Dendritic cell treated with granulocyte-macrophage colony-stimulating factor and Interleukin-4, amounts not matched to agents 40 ng/mL and 50 ng/mL, for 4 days (primary cell): ENCODE measurements at regions not wholly inside any gene's neighbourhood (a gene's known extent, or its start where the extent isn't known, plus 50 kb on each side); places are given as distances from the start of the nearest gene placed in this dataset.
"Not testable (repeated sequence)": the region's sequence is repeated elsewhere in the genome, so short reads cannot be mapped to it uniquely, and the experiment has no call there.

Experiments
- H3K27ac Mint-ChIP-seq: one replicate; pipeline ENCODE4 v1.8.0; 2022; ENCODE audit warnings: mild to moderate bottlenecking, mixed read lengths
- H3K27me3 Mint-ChIP-seq: one replicate; pipeline ENCODE4 v1.8.0; 2022; ENCODE audit warnings: mild to moderate bottlenecking, mixed read lengths
- H3K36me3 Mint-ChIP-seq: one replicate; pipeline ENCODE4 v1.8.0; 2022; ENCODE audit warnings: low read depth, mixed read lengths
- H3K4me1 Mint-ChIP-seq: one replicate; pipeline ENCODE4 v1.8.0; 2022; ENCODE audit warnings: low read depth, mixed read lengths
- H3K4me3 Mint-ChIP-seq: one replicate; pipeline ENCODE4 v1.8.0; 2022; ENCODE audit warnings: mild to moderate bottlenecking, moderate library complexity, mixed read lengths
- H3K9me3 Mint-ChIP-seq: one replicate; pipeline ENCODE4 v1.8.0; 2022; ENCODE audit warnings: mixed read lengths
- intact Hi-C: fragments of 100-400 bp; cut with micrococcal nuclease; formaldehyde crosslinking; loops from one replicate; pipeline ENCODE4 v1.15.0; 2022

GRCh38 chr17:59485946-59486345 lies 79.5 kb upstream of the DHX40 start:
- Mint-ChIP-seq H3K4me1 (no peaks in the 10 kb centered on the region), H3K27me3 (peaks cover 3% of the 10 kb centered on the region), H3K36me3 (no peaks in the 10 kb centered on the region), H3K9me3 (no peaks in the 10 kb centered on the region), H3K4me3 (no peak overlapping the region), H3K27ac (no peak overlapping the region)
- intact Hi-C loops = no loop called here

DNA sequence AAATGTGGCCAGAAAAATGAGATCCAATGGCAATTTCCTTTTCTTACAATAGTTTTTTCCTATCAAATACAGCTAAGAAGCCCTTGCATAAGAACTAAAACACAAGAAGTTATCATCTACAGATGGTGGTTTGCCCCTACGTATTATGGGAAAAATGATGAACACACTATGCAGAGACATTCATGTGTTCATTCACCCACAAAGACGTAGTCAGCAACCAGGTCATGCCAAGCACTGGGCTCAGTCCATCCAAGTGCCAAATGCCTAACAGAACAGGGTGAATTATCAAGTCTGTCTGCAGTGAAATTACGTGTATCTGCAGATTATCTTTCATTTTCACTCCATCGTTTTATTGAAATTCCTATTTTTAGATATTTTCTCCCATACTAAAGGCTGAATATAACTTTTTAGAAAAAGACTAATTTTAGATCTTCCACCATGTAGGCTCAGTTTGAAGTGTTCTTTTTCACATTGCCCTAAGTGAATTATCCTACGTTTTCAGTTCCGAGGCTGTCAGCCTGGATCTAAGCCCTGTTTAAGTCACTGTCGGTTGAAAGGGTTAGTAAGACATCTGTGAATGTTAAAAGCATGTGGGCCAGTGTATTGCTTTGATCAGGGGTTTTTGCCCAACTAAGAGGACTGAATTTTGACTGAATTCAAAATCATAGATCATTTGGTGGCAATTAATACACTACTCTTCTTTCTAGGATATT lies 78.1 kb upstream of the DHX40 start:
- Mint-ChIP-seq H3K27me3 (peaks cover 2% of the 10 kb centered on the region), H3K36me3 (no peaks in the 10 kb centered on the region), H3K27ac (no peak overlapping the region), H3K4me1 (no peaks in the 10 kb centered on the region), H3K9me3 (no peaks in the 10 kb centered on the region), H3K4me3 (no peak overlapping the region)
- intact Hi-C loops = no loop called here

DNA sequence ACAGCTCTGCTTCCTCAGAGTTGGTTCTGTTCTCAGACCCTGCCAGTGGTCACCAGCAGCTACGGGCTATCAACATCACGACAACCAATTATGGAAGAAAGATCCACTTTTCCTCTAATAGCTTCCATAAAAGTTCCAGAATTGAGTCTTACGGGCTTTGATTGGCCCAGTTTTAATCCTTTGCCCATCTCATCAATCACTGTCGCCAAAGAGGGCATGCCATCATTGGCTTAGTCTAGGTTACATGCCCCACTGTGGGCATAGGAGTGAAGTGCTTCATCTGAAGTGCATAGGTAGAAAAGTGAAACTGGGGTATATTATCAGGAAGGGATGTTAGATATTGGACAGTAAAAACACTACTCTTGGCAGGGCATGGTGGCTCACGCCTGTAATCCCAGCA lies 76.6 kb upstream of the DHX40 start:
- peaks cover 2% of the 10 kb centered on the region for H3K27me3 Mint-ChIP-seq
- no peaks in the 10 kb centered on the region for H3K36me3 Mint-ChIP-seq

DNA sequence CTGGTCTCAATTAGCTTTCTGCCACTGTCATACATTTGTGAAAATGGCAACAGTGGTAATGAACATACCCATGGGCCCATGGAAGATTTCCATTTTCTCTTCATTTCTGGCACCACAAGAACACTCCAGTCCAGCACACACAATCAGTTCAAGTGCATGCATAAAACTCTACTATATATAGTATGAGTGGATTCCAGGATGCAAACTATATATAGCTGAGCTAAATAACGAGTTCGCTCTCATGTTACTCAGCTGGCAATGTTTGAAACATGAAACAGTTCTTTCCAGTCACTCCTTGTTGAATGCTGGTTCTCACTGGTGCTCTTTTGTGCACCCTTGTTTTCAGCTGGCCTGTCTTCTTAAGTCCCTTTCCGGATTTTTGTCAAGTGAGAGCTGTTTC lies 75.2 kb upstream of the DHX40 start:
- Mint-ChIP-seq H3K27ac (no peak overlapping the region), H3K27me3 (peaks cover 2% of the 10 kb centered on the region), H3K4me1 (no peaks in the 10 kb centered on the region), H3K36me3 (no peaks in the 10 kb centered on the region), H3K9me3 (no peaks in the 10 kb centered on the region), H3K4me3 (no peak overlapping the region)
- intact Hi-C loops = no loop called here

More for the DNA sequence above, 76.6 kb upstream of the DHX40 start:
- Mint-ChIP-seq H3K9me3 (no peaks in the 10 kb centered on the region), H3K4me3 (no peak overlapping the region), H3K27ac (no peak overlapping the region), H3K4me1 (no peaks in the 10 kb centered on the region)
- intact Hi-C loops = no loop called here

DNA sequence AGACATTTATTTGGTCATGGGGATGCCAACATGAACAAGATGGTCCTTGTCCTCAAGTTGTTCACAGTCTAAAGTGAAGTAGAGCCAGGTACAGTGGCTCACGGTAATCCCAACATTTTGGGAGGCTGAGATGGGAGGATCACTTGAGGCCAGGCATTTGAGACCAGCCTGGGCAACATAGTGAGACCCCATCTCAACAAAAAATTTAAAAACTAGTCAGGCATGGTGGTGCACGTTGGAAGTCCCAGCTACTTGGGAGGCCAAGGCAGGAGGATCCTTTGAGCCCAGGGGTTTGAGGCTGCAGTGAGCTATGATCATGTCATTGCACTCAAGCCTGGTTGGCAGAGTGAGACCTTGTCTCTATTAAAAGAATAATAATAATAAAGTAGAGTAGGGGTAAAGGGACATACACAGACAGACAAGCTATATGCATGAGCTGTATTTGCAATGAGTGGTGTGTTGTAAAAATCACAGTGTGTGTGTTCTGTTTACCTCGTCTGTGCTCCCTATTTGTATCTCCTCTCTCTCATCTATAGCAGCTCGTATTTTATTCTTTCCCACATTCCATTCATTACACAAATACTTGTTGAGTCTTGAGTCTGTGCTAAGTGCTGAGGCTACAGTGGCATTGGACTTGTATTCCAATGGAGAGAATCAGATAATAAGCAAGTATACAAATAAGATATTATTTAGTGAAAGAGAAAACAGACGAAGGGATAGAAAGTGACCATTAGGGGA lies 73.9 kb upstream of the DHX40 start:
- Mint-ChIP-seq H3K36me3 (no peaks in the 10 kb centered on the region), H3K4me1 (no peaks in the 10 kb centered on the region), H3K9me3 (no peaks in the 10 kb centered on the region), H3K4me3 (no peak overlapping the region), H3K27ac (no peak overlapping the region), H3K27me3 (peaks cover 2% of the 10 kb centered on the region)
- intact Hi-C loops = no loop called here

DNA sequence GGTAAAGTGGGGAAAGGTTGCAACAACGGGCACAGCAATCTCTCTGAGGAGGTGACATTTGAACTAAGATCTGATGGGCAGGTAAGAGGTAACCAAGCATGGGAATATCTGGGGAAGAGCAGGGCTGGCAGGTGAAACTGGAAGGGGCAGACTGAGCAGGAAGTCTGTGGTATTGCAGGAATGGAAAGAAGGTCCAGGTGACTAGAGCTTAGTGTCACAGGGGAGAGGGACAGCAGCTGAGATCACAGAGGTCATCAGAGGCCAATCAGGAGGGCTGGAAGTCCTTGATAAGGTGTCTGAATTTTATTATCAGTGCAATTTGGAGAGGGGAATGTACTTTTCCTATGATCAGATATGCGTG lies 73.3 kb upstream of the DHX40 start:
- Mint-ChIP-seq H3K27ac (no peak overlapping the region), H3K9me3 (no peaks in the 10 kb centered on the region), H3K27me3 (peaks cover 2% of the 10 kb centered on the region), H3K4me3 (no peak overlapping the region), H3K36me3 (no peaks in the 10 kb centered on the region), H3K4me1 (no peaks in the 10 kb centered on the region)
- intact Hi-C loops = no loop called here

GRCh38 chr17:59493867-59494266 lies 71.5 kb upstream of the DHX40 start:
- H3K27ac Mint-ChIP-seq = no peak overlapping the region
- no peaks in the 10 kb centered on the region for H3K4me1 Mint-ChIP-seq
- no peaks in the 10 kb centered on the region for H3K9me3 Mint-ChIP-seq
- no peak overlapping the region for H3K4me3 Mint-ChIP-seq
- H3K36me3 Mint-ChIP-seq = no peaks in the 10 kb centered on the region
- peaks cover 2% of the 10 kb centered on the region for H3K27me3 Mint-ChIP-seq
- intact Hi-C loops = no loop called here

DNA sequence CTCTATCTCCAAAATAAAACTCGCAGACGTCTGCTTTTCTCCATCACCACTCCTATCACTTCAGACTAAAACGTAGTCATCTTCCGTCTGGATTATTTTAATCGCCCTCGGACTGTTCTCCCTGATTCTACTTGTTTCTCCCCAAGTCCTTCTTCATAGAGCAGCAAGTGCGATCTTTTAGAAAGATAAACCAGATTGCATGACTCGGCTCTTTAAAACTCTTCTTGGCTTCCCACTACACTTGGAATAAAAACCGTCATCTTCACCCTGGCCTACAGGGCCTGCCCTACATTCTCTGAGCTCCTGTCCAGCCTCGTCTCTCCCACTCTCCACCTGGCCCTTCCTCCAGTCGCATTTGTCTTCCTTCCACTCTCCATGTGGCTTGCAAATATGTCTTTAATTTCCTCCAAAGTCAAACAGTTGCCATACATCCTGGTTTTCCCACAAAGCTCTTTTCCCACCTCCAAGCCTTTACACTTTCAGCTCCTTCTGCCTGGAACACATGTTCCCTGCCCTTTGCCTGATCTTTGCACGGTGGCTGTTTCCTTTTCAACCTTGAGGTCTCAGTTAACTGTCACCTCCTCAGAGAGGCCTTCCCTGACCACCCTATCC lies 70.5 kb upstream of the DHX40 start:
- Mint-ChIP-seq H3K4me3 (no peak overlapping the region), H3K27ac (no peak overlapping the region), H3K27me3 (peaks cover 2% of the 10 kb centered on the region), H3K36me3 (no peaks in the 10 kb centered on the region), H3K9me3 (no peaks in the 10 kb centered on the region), H3K4me1 (no peaks in the 10 kb centered on the region)
- intact Hi-C loops = no loop called here

GRCh38 chr17:59496178-59496577 lies 69.2 kb upstream of the DHX40 start:
- Mint-ChIP-seq H3K9me3 (no peaks in the 10 kb centered on the region), H3K4me3 (no peak overlapping the region), H3K36me3 (no peaks in the 10 kb centered on the region), H3K27ac (no peak overlapping the region), H3K4me1 (no peaks in the 10 kb centered on the region), H3K27me3 (peaks cover 5% of the 10 kb centered on the region)
- intact Hi-C loops = no loop called here

DNA sequence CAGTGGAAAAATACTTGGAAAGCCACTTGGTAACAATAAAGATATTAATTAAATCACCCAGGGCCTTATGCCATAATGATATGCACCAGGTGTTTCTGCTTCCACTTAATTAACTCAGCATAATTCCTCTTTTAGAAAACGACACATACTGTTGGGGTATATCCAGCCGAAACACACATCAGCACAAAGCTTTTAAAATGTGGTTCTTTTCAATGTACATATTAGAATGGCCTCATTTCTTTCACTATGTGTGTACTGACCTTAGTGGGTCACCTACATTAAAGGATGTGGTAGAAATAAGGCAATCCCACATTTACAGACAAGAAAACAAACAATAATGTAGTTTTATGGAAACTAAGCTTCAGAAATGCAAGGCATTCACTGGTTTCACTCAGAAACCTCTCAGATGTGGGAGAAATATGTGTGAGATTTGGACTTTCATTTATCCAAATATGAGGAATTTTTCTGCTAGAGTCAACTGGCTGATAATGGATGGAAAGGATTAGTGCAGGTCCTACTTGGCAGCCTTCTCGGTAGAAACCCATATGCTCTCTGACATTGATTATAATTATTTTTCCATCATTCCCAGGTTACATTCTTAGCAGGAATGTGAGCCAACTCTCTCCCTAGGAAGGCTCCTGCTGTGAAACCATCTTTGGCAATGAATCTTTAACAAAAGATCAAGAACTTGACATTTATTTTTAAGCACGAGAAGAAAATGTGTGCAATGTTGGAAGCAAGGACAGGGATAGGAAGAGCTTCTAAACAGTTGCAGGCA lies 66.7 kb upstream of the DHX40 start:
- H3K27ac Mint-ChIP-seq = no peak overlapping the region
- no peaks in the 10 kb centered on the region for H3K4me1 Mint-ChIP-seq
- no peaks in the 10 kb centered on the region for H3K9me3 Mint-ChIP-seq
- peaks cover 3% of the 10 kb centered on the region for H3K27me3 Mint-ChIP-seq
- H3K36me3 Mint-ChIP-seq = no peaks in the 10 kb centered on the region
- intact Hi-C loops = no loop called here
- no peak overlapping the region for H3K4me3 Mint-ChIP-seq

DNA sequence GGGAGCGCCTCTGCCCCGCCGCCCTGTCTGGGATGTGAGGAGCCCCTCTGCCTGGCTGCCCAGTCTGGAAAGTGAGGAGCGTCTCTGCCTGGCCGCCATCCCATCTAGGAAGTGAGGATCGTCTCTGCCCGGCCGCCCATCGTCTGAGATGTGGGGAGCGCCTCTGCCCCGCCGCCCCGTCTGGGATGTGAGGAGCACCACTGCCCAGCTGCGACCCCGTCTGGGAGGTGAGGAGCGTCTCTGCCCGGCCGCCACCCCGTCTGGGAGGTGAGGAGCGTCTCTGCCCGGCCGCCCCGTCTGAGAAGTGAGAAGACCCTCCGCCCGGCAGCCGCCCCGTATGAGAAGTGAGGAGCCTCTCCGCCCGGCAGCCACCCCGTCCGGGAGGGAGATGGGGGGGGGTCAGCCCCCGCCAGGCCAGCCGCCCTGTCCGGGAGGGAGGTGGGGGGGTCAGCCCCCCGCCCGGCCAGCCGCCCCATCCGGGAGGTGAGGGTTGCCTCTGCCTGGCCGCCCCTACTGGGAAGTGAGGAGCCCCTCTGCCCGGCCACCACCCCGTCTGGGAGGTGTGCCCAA lies 65.2 kb upstream of the DHX40 start:
- H3K27ac Mint-ChIP-seq, intact Hi-C loops, H3K9me3 Mint-ChIP-seq, H3K4me3 Mint-ChIP-seq, H3K27me3 Mint-ChIP-seq, H3K36me3 Mint-ChIP-seq, H3K4me1 Mint-ChIP-seq: not testable (repeated sequence)

- no peaks in the 10 kb centered on the region for H3K9me3 Mint-ChIP-seq
- peaks cover 3% of the 10 kb centered on the region for H3K27me3 Mint-ChIP-seq
- no peaks in the 10 kb centered on the region for H3K4me1 Mint-ChIP-seq
- H3K36me3 Mint-ChIP-seq = no peaks in the 10 kb centered on the region
- intact Hi-C loops = no loop called here
- no peak overlapping the region for H3K27ac Mint-ChIP-seq
- H3K4me3 Mint-ChIP-seq = no peak overlapping the region
These were observed 63.7 kb upstream of the DHX40 start for GRCh38 chr17:59501690-59502089.

- Mint-ChIP-seq H3K4me1 (peaks cover 2% of the 10 kb centered on the region), H3K27ac (no peak overlapping the region), H3K4me3 (no peak overlapping the region), H3K36me3 (no peaks in the 10 kb centered on the region), H3K27me3 (peaks cover 3% of the 10 kb centered on the region), H3K9me3 (no peaks in the 10 kb centered on the region)
- intact Hi-C loops = no loop called here
These were observed 62.6 kb upstream of the DHX40 start for GRCh38 chr17:59502800-59503199.

DNA sequence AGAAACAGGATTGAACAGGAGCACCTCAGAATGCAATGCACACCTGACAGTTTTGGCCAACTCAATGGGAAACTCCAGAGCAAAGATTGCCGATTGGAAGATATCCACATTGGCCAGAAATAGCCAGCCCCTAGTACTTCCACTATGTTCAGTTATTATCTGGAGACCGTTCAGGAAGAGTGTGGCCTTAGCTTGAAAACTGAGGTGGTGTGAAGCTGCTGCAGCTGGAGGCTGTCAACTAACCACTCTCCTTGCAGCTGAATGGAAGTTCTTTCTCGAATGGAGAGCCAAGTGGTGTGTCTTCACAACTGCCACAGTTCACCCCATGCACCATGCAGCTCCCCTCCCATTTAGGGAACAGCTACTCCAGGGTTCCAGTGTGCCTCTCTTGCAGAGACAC lies 61.9 kb upstream of the DHX40 start:
- peaks cover 3% of the 10 kb centered on the region for H3K27me3 Mint-ChIP-seq
- H3K4me3 Mint-ChIP-seq = no peak overlapping the region
- no peaks in the 10 kb centered on the region for H3K36me3 Mint-ChIP-seq
- intact Hi-C loops = no loop called here
- H3K27ac Mint-ChIP-seq = no peak overlapping the region
- peaks cover 9% of the 10 kb centered on the region for H3K4me1 Mint-ChIP-seq
- no peaks in the 10 kb centered on the region for H3K9me3 Mint-ChIP-seq
